Upper lobe of left lung (tissue), 6 donors: ENCODE measurements at regions not wholly inside any gene's neighbourhood (a gene's known extent, or its start where the extent isn't known, plus 50 kb on each side); places are given as distances from the start of the nearest gene placed in this dataset.

Experiments used
- ATAC-seq, 2 donors: fragments of 200-7000 bp; cut with Tn5 transposase; one replicate each; pipeline ENCODE4 v1.9.1; 2022; ENCODE audit warnings: mild to moderate bottlenecking in 2 of 2, moderate library complexity in 2 of 2; ENCODE audit not compliant: low FRiP score in 2 of 2
- DNase-seq, 2 donors: peaks; one replicate each; pipeline ENCODE4 v3.0.0-alpha.2; 2019 to 2020
- H3K27ac ChIP-seq, 4 donors: fragments of 200-600 bp; sonication (generic); one replicate each; pipeline ENCODE4 v1.5.1; 2016 to 2019
- H3K27me3 ChIP-seq, 4 donors: fragments of 200-600 bp; sonication (generic); one replicate each; pipeline ENCODE4 v1.5.1; 2017 to 2019
- H3K36me3 ChIP-seq, 4 donors: fragments of 200-600 bp; sonication (generic); one replicate each; pipeline ENCODE4 v1.5.1; 2016 to 2019
- H3K4me1 ChIP-seq, 4 donors: fragments of 200-600 bp; sonication (generic); one replicate each; pipeline ENCODE4 v1.5.1; 2018 to 2019
- H3K4me3 ChIP-seq, 4 donors: fragments of 200-600 bp; sonication (generic); one replicate each; pipeline ENCODE4 v1.5.1; 2017 to 2019; ENCODE audit warnings: mild to moderate bottlenecking in 2 of 4, moderate library complexity in 1 of 4
- H3K9me3 ChIP-seq, 4 donors: fragments of 200-600 bp; sonication (generic); one replicate each; pipeline ENCODE4 v1.5.1; 2018 to 2019
- EP300 ChIP-seq, 4 donors: sonication (generic); formaldehyde crosslinking; IDR thresholded peaks; one replicate each; pipeline ENCODE4 v1.5.1; 2017; ENCODE audit warnings: antibody characterized with exemption in 4 of 4, control low read depth in 2 of 4
- POLR2A ChIP-seq, 4 donors: fragments of 450-650 bp; IDR thresholded peaks; one replicate each; pipeline ENCODE4 v1.5.1; 2016 to 2017; ENCODE audit warnings: antibody characterized with exemption in 4 of 4, mild to moderate bottlenecking in 2 of 4
- POLR2AphosphoS5 ChIP-seq, 2 donors: sonication (generic); formaldehyde crosslinking; IDR thresholded peaks; one replicate each; pipeline ENCODE4 v1.5.1; 2017; ENCODE audit warnings: antibody characterized with exemption in 2 of 2
- WGBS, 2 donors: methylation state at CpG; one replicate each; pipeline ENCODE4 v1.1.5; 2017 to 2018; 5-methylcytosine and 5-hydroxymethylcytosine counted together
- TF ChIP-seq, protein P1 (sequence below), 6 experiments: fragments of 450-650 bp in 4 of 6; fragments of 200-600 bp in 2 of 6; sonication (generic) in 2 of 6; IDR thresholded peaks; one replicate each; pipeline ENCODE4 v1.5.1; 2016 to 2019; ENCODE audit warnings: antibody characterized with exemption in 6 of 6
- donor health status: DM: no; HTN: no; CAD: no; lungs with moderate emphysema.
- donor health status: DM: no; HTN: yes; CAD: no; lungs with severe emphysema.

DNA sequence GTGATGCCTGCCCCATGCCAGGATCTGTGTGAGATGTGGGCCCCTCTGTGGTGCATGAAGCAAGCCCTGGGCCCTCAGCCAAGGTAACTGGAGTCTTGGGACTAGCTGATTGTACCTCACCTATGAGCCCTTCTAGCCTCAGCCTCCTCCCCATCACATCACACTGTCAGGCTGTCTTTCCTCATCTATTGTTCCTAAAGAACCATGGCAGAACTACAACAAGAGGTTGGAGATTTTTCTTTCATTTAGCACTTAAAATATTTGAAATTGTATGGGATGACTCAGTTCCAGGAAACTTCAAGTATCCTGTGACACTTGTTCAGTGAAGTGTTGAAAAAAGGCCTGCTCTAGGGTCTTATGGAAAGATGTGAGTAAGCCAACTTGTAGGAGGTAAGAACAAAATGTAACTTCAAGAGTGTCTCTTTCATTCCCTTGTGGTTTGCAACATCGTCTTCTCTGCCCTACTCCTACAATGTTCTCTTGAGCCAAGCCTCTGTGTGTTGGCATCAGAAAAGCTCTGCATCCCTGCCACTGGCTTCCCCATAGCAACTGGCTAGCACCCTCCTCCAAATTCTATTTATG lies 58.7 kb upstream of the TIPARP start:
- 28 to 55% methylated on average over 1 of the region's 1 CpG for WGBS, 2 donors
- ATAC-seq = peak; percentile 69 to 89
- peak in 1 of 2 donors; percentile 70 for DNase-seq

DNA sequence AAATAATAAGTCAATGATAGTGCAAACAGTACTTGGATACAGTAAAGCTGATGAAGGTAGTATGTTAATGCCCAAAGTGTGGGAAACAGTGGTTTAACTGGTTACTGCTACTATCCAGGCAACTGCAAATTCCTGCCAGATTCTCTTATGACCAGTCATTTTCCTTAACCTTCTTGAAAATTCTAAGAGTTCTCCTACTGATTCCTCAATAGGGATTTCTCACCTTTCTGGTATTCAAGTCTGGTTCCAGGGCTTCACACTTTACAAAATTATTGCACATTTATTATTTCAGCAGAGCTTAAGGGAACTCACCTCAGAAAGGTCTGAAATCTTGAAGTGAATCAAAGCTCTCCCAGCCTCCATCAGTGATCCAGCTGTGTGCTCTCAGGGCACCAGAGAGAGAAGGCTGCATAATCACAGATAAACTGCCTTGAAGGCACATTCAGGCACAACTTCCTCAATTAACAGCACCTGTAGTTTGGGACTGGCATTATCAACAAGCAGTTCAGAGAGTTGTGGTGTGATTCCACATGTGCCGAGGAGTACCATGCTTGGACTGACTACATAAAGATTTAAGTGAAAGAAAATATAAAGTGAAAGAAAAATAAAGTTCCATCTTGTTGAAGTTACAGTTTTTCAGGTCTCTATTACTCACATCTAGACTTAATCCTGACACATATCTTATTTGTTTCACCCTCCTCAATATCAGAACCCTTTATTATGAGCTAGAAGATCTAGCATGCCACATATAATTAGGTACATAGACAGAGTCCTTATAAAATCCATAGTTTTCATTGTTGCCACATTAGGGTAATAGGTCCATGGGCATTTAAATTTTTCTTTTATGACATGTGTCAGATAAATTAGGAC lies 59.5 kb upstream of the TIPARP start:
- Histone ChIP-seq H3K36me3 (no peaks in the 10 kb centered on the region), H3K4me3 (no peak overlapping the region), H3K9me3 (no peaks in the 10 kb centered on the region), H3K27me3 (no peaks in the 10 kb centered on the region), H3K27ac (peak overlapping the region; percentile 54 to 83 (median 64)), H3K4me1 (peaks cover 0 to 16% (median 4%) of the 10 kb centered on the region in 4 donors)
- no peak for DNase-seq
- TF ChIP-seq, protein P1, sequence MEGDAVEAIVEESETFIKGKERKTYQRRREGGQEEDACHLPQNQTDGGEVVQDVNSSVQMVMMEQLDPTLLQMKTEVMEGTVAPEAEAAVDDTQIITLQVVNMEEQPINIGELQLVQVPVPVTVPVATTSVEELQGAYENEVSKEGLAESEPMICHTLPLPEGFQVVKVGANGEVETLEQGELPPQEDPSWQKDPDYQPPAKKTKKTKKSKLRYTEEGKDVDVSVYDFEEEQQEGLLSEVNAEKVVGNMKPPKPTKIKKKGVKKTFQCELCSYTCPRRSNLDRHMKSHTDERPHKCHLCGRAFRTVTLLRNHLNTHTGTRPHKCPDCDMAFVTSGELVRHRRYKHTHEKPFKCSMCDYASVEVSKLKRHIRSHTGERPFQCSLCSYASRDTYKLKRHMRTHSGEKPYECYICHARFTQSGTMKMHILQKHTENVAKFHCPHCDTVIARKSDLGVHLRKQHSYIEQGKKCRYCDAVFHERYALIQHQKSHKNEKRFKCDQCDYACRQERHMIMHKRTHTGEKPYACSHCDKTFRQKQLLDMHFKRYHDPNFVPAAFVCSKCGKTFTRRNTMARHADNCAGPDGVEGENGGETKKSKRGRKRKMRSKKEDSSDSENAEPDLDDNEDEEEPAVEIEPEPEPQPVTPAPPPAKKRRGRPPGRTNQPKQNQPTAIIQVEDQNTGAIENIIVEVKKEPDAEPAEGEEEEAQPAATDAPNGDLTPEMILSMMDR (IDR thresholded peaks at IDR 0.05) = no peak
- TF ChIP-seq EP300 (IDR thresholded peaks at IDR 0.05) = peak in 3 of 4 donors; percentile 29 to 81 (median 51)
- WGBS, 2 donors = 52 to 54% methylated on average over 1 of the region's 1 CpG
- peak; percentile 25 to 45 for ATAC-seq

More for the DNA sequence above, 58.7 kb upstream of the TIPARP start:
- H3K9me3 ChIP-seq = no peaks in the 10 kb centered on the region
- peak overlapping the region; percentile 54 to 83 (median 64) for H3K27ac ChIP-seq
- no peak overlapping the region for H3K4me3 ChIP-seq
- H3K4me1 ChIP-seq = peaks cover 0 to 16% (median 3%) of the 10 kb centered on the region in 4 donors
- TF ChIP-seq POLR2A (IDR thresholded peaks at IDR 0.05) (no peak), POLR2AphosphoS5 (IDR thresholded peaks at IDR 0.05) (peak; percentile 37 to 74), EP300 (IDR thresholded peaks at IDR 0.05) (peak; percentile 82 to 99 (median 92))
- TF ChIP-seq, protein P1 (IDR thresholded peaks at IDR 0.05) = no peak
- H3K36me3 ChIP-seq = no peaks in the 10 kb centered on the region
- H3K27me3 ChIP-seq = no peaks in the 10 kb centered on the region

DNA sequence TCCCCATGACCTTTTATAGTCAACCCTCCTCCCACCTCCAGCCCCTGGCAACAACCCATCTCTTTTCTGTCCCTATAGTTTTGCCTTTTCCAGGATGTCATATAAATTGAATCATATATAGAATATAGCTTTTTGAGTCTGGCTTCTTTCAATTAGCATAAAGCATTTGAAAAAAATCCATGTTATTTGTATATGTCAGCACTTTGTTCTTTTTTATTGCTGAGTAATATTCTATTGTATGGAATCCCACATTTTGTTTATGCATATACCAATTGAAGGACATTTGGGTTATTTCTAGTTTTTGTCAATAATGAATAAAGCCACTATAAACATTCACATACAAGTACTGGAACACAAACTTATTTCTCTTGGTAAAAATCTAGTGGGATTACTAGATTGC lies 58.0 kb upstream of the SSR3 start:
- Histone ChIP-seq H3K27me3 (no peaks in the 10 kb centered on the region), H3K4me3 (no peak overlapping the region), H3K27ac (no peak overlapping the region), H3K4me1 (peaks cover 0 to 19% (median 5%) of the 10 kb centered on the region in 4 donors), H3K9me3 (no peaks in the 10 kb centered on the region), H3K36me3 (no peaks in the 10 kb centered on the region)
- TF ChIP-seq EP300 (IDR thresholded peaks at IDR 0.05) = no peak
- no peak for TF ChIP-seq POLR2A (IDR thresholded peaks at IDR 0.05)
- no peak for TF ChIP-seq POLR2AphosphoS5 (IDR thresholded peaks at IDR 0.05)
- DNase-seq (no peak), ATAC-seq (no peak)

DNA sequence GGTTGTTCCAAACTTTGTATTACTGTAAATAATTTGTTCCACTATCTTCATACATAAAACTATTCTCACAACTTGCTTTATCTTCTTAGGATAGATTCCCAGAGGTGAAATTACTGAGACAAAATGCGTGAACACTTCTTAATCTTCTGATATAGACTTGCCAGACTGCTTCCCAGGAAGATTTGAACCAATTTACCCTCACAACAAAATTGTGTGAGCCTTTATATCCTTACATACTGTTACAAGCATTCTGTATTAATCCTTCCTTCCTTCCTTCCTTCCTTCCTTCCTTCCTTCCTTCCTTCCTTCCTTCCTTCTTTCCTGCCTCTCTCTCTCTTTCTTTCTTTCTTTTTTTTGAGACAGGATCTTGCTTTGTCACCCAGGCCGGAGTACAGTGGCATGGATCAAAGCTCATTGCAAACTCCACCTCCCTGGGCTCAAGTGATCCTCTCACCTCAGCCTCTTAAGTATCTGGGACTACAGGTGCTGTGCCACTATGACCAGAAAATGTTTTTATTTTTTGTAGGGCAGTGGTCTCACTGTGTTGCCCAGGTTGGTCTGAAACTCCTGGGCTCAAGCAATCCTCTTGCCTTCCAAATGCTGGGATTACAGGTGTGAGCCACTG lies 57.1 kb upstream of the SSR3 start:
- H3K4me1 ChIP-seq = peaks cover 0 to 21% (median 9%) of the 10 kb centered on the region in 4 donors
- TF ChIP-seq POLR2AphosphoS5 (IDR thresholded peaks at IDR 0.05) (no peak), EP300 (IDR thresholded peaks at IDR 0.05) (no peak), POLR2A (IDR thresholded peaks at IDR 0.05) (peak in 1 of 4 donors; percentile 17)
- TF ChIP-seq, protein P1 (IDR thresholded peaks at IDR 0.05) = no peak
- H3K4me3 ChIP-seq = no peak overlapping the region
- peak overlapping the region in 3 of 4 donors; percentile 19 to 68 (median 50) for H3K27ac ChIP-seq
- DNase-seq = peak in 1 of 2 donors; percentile 60
- no peaks in the 10 kb centered on the region for H3K9me3 ChIP-seq
- H3K27me3 ChIP-seq = no peaks in the 10 kb centered on the region
- ATAC-seq = no peak
- H3K36me3 ChIP-seq = no peaks in the 10 kb centered on the region
- 57 to 58% methylated on average over 2 of the region's 2 CpGs for WGBS, 2 donors

DNA sequence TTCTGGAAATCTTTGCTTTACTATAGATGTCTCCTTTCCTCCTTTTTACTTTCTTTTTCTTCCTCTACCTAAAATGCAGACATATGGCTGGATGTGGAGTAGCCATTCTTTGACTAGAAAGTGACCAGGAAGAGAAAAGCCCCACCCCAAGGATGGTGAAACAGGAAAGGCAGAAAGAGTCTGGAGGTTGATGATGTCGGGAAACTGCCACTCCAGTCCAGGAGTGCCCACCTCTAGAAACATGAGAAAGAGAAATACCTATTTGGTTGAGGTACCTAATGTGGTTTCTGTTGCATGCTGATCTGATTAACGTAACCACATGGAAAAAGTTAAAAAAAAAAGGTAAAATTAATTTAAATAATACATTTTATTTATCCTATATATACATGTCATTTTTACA lies 55.2 kb upstream of the SSR3 start:
- Histone ChIP-seq H3K9me3 (no peaks in the 10 kb centered on the region), H3K27me3 (no peaks in the 10 kb centered on the region), H3K4me1 (peaks cover 6 to 31% (median 16%) of the 10 kb centered on the region in 4 donors), H3K36me3 (no peaks in the 10 kb centered on the region), H3K4me3 (no peak overlapping the region), H3K27ac (no peak overlapping the region)
- DNase-seq (peak in 1 of 2 donors; percentile 64), ATAC-seq (no peak)
- WGBS, 2 donors = 40 to 42% methylated on average over 2 of the region's 2 CpGs
- TF ChIP-seq EP300 (IDR thresholded peaks at IDR 0.05) (peak in 2 of 4 donors; percentile 64 to 89), POLR2AphosphoS5 (IDR thresholded peaks at IDR 0.05) (no peak), POLR2A (IDR thresholded peaks at IDR 0.05) (no peak)
- TF ChIP-seq, protein P1 (IDR thresholded peaks at IDR 0.05) = no peak
